Activated T-helper 9 cell treated with anti-CD3 and anti-CD28 coated beads, Interleukin-2, amount 50 U/mL, for 16 hours (primary cell): ENCODE measurements at regions not wholly inside any gene's neighbourhood (a gene's known extent, or its start where the extent isn't known, plus 50 kb on each side); places are given as distances from the start of the nearest gene placed in this dataset.

Experiments
- DNase-seq: peaks from one replicate; pipeline ENCODE4 v3.0.0-alpha.2; 2020; ENCODE audit warnings: low read depth

- DNase-seq, result no peak
Observed at GRCh38 chr4:179804440-179804839, 2362.2 kb upstream of the AGA start.

GRCh38 chr4:179817317-179817716 is 2375.1 kb upstream of the AGA start:
- DNase-seq, result no peak

GRCh38 chr4:179823342-179823741 is 2381.1 kb upstream of the AGA start:
- no peak for DNase-seq

- no peak for DNase-seq
Observed at GRCh38 chr4:179831274-179831673, 2389.0 kb upstream of the AGA start.

GRCh38 chr4:179836179-179837075 is 2394.2 kb upstream of the AGA start:
- no peak for DNase-seq

GRCh38 chr4:179843370-179843769 is 2399.8 kb upstream of the TENM3 start:
- DNase-seq, result no peak

GRCh38 chr4:179855469-179855868 is 2387.7 kb upstream of the TENM3 start:
- DNase-seq, result no peak

DNA sequence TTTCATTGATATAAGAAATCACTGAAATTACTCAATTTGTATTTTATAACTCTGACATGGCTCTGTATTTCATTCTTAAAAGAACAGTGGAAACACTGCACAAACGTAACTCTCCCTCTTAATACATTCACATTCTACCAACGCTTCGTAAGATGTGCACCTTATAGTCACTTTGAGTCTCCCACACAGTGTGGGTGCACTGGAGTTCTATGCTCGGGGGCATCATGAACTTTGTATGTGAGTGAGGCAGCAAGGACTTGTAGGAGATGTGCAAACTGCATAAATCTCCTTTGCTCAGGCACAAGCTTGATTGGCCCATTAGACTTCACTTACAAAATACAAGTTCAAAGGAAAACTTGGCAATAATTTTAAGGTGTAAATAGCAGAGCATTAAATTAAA is 2385.0 kb upstream of the TENM3 start:
- DNase-seq, result no peak

- no peak for DNase-seq
Observed at GRCh38 chr4:179867300-179867878, 2375.8 kb upstream of the TENM3 start.

DNA sequence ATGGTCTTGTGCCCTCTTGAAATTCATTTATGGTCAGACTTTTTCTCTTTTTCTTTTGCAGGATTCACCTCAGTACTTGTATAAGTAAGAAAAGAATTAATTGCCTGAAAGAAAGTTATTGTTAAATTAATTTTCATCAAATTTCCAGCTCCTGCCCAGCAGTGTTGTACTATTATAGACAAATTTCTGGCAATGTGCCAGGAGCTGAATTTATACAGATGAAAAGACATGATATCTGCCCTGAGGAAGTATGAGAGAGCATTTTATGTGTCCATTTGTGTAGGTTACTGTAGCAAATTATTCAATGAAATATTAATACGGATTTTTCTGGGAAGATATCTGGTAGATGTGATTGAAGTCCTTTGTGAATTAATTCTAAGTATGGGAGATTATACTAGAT is 2371.5 kb upstream of the TENM3 start:
- DNase-seq, result no peak

DNA sequence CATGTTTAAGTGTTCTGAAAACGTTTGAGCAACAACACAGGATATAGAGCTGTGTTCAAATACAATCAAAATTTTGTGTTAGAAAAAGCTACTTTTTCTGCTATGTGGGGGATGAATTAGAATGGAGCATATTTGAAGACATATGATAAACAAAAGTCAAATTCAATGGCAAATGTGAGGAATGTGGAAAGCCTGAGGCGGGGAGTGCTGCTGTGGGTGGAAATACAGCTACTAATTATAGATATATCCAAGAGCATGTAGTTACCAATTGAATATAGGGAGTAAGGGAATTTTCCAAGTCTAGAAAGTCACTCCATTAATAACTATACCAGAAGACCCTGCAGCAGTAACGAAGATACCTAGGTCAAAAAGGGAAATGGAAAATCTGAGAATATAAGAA is 2370.4 kb upstream of the TENM3 start:
- no peak for DNase-seq

DNA sequence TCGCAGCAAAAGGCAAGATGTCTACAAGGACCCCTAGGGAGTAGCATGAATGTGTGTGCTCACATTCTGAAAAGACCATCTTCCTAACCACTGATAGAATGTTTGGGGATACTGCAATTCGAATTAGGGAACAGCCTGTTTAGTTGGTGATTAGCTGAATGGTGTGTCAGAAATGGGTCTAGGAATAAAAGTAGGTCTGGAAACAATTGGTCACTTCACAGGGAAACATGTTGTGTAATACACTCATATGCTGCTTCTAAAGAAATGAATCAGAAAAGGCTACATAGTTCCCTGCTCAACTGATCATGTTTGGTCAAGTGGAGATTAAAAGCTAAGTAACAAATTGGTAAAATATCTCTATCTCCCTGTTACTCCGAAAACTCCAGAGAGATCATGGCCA is 2362.4 kb upstream of the TENM3 start:
- DNase-seq, result no peak

GRCh38 chr4:179894066-179894778 is 2349.0 kb upstream of the TENM3 start:
- no peak for DNase-seq

- no peak for DNase-seq
Observed at GRCh38 chr4:179919587-179919986, 2323.6 kb upstream of the TENM3 start.

- no peak for DNase-seq
Observed at GRCh38 chr4:179927473-179927872, 2315.7 kb upstream of the TENM3 start.

DNA sequence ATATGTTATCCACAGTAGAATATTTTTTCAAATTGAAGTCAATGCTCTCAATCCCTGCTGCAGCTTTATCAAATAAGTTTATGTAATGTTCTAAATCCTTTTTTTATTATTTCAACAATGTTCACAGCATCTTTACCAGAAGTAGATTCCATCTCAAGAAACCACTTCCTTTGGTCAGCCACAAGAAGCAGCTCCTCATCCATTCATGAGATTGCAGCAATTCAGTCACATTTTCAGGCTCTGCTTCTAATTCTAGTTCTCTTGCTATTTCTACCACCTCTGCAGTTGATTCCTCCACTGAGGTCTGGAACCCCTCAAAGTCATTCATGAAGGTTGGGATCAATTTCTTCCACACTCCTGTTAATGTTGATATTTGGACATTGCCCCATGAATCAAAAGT is 2301.3 kb upstream of the TENM3 start:
- DNase-seq, result no peak

GRCh38 chr4:179976777-179977176 is 2266.4 kb upstream of the TENM3 start:
- no peak for DNase-seq

- no peak for DNase-seq
Observed at GRCh38 chr4:179977378-179977777, 2265.8 kb upstream of the TENM3 start.

DNA sequence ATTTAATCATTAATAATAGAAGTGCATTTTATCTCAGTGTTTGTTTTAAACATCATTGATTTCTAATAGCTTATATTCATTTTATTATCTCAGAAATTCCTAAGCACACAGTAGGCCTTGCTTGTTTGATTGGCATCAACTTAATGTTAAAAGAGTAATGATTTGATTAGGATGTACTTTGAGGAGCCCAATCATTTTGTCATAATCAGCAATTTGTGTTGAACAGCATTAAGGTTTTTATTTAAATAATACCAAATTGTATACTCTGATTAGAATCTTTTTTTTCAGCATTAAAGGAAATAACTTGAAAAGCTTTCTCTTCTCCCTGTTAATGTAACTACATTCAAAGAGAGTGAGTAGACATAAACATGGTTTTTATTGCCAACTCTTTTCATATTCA is 2262.0 kb upstream of the TENM3 start:
- DNase-seq, result no peak

- no peak for DNase-seq
Observed at GRCh38 chr4:179989975-179990374, 2253.2 kb upstream of the TENM3 start.

DNA sequence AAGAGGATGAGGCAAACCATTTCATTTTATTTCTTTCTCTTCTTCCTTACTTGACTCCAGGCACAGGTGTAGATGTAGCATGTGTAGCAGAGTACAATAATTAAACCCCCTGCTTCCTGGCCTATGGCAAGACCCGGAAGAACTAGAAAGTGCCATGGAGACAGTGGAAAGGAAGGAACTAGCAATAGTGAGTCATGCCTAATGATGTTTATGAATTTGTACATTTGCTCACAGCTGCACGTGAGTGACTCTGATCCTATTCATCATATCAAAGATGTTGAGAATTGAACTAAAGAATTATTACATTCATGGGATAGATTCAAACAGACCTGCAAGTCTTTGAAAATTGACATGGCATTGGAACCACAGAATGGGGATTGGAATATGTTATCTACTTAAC is 2233.9 kb upstream of the TENM3 start:
- DNase-seq, result no peak

DNA sequence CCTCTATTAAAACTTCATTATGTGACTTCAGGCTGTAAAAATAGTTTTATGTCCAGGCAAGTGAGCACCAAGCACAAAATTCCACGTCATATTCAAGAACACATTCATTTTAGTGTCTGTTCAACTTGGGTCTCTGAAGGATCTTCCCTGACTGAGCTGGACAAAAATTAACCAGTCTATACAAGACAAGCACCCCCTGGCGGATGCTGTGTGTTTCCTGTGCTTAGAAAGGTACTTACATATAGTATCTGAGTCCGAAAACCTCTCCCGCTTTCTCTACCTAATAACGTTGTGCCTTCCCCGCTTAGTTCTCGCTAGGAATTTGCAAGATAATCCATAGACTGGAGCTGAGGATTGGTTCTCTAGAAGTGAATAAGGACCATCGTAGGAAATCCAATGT is 2214.5 kb upstream of the TENM3 start:
- no peak for DNase-seq

- DNase-seq, result no peak
Observed at GRCh38 chr4:180031330-180031729, 2211.9 kb upstream of the TENM3 start.
